ENCODE measurements at regions not wholly inside any gene's neighbourhood (a gene's known extent, or its start where the extent isn't known, plus 50 kb on each side); places are given as distances from the start of the nearest gene placed in this dataset.
A peak's percentile ranks its signal among the peaks of the same experiment; 100 is the strongest.

- no peak overlapping the region for H3K4me3 ChIP-seq (ENCODE audit: low read length)
- no peak for TF ChIP-seq ZNF274 (IDR thresholded peaks at IDR 0.05; ENCODE audit: low read depth, low read length)
Observed at GRCh38 chr4:38422850-38423249, 241.1 kb upstream of the KLF3 start.

- no peak for TF ChIP-seq ZNF274 (IDR thresholded peaks at IDR 0.05; ENCODE audit: low read depth, low read length)
- no peak overlapping the region for H3K4me3 ChIP-seq (ENCODE audit: low read length)
Observed at GRCh38 chr4:38424151-38424871, 239.7 kb upstream of the KLF3 start.

- no peak for TF ChIP-seq ZNF274 (IDR thresholded peaks at IDR 0.05; ENCODE audit: low read depth, low read length)
- no peak overlapping the region for H3K4me3 ChIP-seq (ENCODE audit: low read length)
Observed at GRCh38 chr4:38426532-38426931, 237.5 kb upstream of the KLF3 start.

GRCh38 chr4:38430841-38431240 is 233.2 kb upstream of the KLF3 start:
- H3K4me3 ChIP-seq (ENCODE audit: low read length): no peak overlapping the region
- no peak for TF ChIP-seq ZNF274 (IDR thresholded peaks at IDR 0.05; ENCODE audit: low read depth, low read length)

- H3K4me3 ChIP-seq (ENCODE audit: low read length): no peak overlapping the region
Observed at GRCh38 chr4:38442073-38442788, 221.8 kb upstream of the KLF3 start.

GRCh38 chr4:38449506-38450174 is 214.4 kb upstream of the KLF3 start:
- TF ChIP-seq ZNF274 (IDR thresholded peaks at IDR 0.05; ENCODE audit: low read depth, low read length): no peak
- H3K4me3 ChIP-seq (ENCODE audit: low read length): no peak overlapping the region

More at GRCh38 chr4:38442073-38442788, 221.8 kb upstream of the KLF3 start:
- no peak for TF ChIP-seq ZNF274 (IDR thresholded peaks at IDR 0.05; ENCODE audit: low read depth, low read length)

GRCh38 chr4:38452009-38452408 is 212.0 kb upstream of the KLF3 start:
- TF ChIP-seq ZNF274 (IDR thresholded peaks at IDR 0.05; ENCODE audit: low read depth, low read length): no peak

GRCh38 chr4:38452542-38452941 is 211.5 kb upstream of the KLF3 start:
- H3K4me3 ChIP-seq (ENCODE audit: low read length): peak overlapping the region; percentile 45; the same call in 1 of the 2 replicates
- no peak for TF ChIP-seq ZNF274 (IDR thresholded peaks at IDR 0.05; ENCODE audit: low read depth, low read length)

More at GRCh38 chr4:38452009-38452408, 212.0 kb upstream of the KLF3 start:
- no peak overlapping the region for H3K4me3 ChIP-seq (ENCODE audit: low read length)

- TF ChIP-seq ZNF274 (IDR thresholded peaks at IDR 0.05; ENCODE audit: low read depth, low read length): no peak
- no peak overlapping the region for H3K4me3 ChIP-seq (ENCODE audit: low read length)
Observed at GRCh38 chr4:38453253-38453881, 210.6 kb upstream of the KLF3 start.

- H3K4me3 ChIP-seq (ENCODE audit: low read length): no peak overlapping the region
- TF ChIP-seq ZNF274 (IDR thresholded peaks at IDR 0.05; ENCODE audit: low read depth, low read length): no peak
Observed at GRCh38 chr4:38454284-38454683, 209.7 kb upstream of the KLF3 start.

- TF ChIP-seq ZNF274 (IDR thresholded peaks at IDR 0.05; ENCODE audit: low read depth, low read length): no peak
- H3K4me3 ChIP-seq (ENCODE audit: low read length): no peak overlapping the region
Observed at GRCh38 chr4:38455092-38455862, 208.7 kb upstream of the KLF3 start.

GRCh38 chr4:38456096-38456495 is 207.9 kb upstream of the KLF3 start:
- H3K4me3 ChIP-seq (ENCODE audit: low read length): no peak overlapping the region
- TF ChIP-seq ZNF274 (IDR thresholded peaks at IDR 0.05; ENCODE audit: low read depth, low read length): no peak

- H3K4me3 ChIP-seq (ENCODE audit: low read length): no peak overlapping the region
- TF ChIP-seq ZNF274 (IDR thresholded peaks at IDR 0.05; ENCODE audit: low read depth, low read length): no peak
Observed at GRCh38 chr4:38461342-38461741, 202.7 kb upstream of the KLF3 start.

Measured in GM08714 (cell line).